HK-2 (cell line): ENCODE measurements at regions not wholly inside any gene's neighbourhood (a gene's known extent, or its start where the extent isn't known, plus 50 kb on each side); places are given as distances from the start of the nearest gene placed in this dataset.

Source experiments
- DNase-seq: peaks from one replicate; pipeline ENCODE4 v3.0.0-alpha.2; 2018; ENCODE audit not compliant: unreplicated experiment

GRCh38 chr16:11474617-11475291 is 112.0 kb downstream of the LITAF start:
- no peak for DNase-seq

GRCh38 chr16:11475896-11476630 is 110.7 kb downstream of the LITAF start:
- no peak for DNase-seq

- no peak for DNase-seq
Measured at GRCh38 chr16:11476676-11477075, 110.0 kb downstream of the LITAF start.

GRCh38 chr16:11478431-11479119 is 108.1 kb downstream of the LITAF start:
- no peak for DNase-seq

GRCh38 chr16:11479916-11480315 is 106.8 kb downstream of the LITAF start:
- DNase-seq: no peak

- no peak for DNase-seq
Measured at GRCh38 chr16:11480634-11481033, 106.1 kb downstream of the LITAF start.

- no peak for DNase-seq
Measured at GRCh38 chr16:11481987-11482386, 104.7 kb downstream of the LITAF start.

- DNase-seq: no peak
Measured at GRCh38 chr16:11482946-11483748, 103.6 kb downstream of the LITAF start.

GRCh38 chr16:11484691-11485258 is 101.9 kb downstream of the LITAF start:
- DNase-seq: no peak

GRCh38 chr16:11485676-11486075 is 101.0 kb downstream of the LITAF start:
- no peak for DNase-seq

GRCh38 chr16:11487289-11487688 is 99.4 kb downstream of the LITAF start:
- no peak for DNase-seq

- DNase-seq: no peak
Measured at GRCh38 chr16:11488304-11488703, 98.4 kb downstream of the LITAF start.

GRCh38 chr16:11491524-11491923 is 95.2 kb downstream of the LITAF start:
- DNase-seq: no peak

GRCh38 chr16:11492808-11493530 is 93.8 kb downstream of the LITAF start:
- DNase-seq: no peak

- DNase-seq: no peak
Measured at GRCh38 chr16:11493531-11493929, 93.2 kb downstream of the LITAF start.

- DNase-seq: no peak
Measured at GRCh38 chr16:11494029-11494428, 92.7 kb downstream of the LITAF start.

GRCh38 chr16:11494433-11494832 is 92.3 kb downstream of the LITAF start:
- DNase-seq: no peak

- no peak for DNase-seq
Measured at GRCh38 chr16:11495066-11495407, 91.7 kb downstream of the LITAF start.
